ENCODE measurements at regions not wholly inside any gene's neighbourhood (a gene's known extent, or its start where the extent isn't known, plus 50 kb on each side); places are given as distances from the start of the nearest gene placed in this dataset.

GRCh38 chr2:172300851-172301250, 126.5 kb upstream of the ITGA6 start:
- Histone ChIP-seq H3K4me3 (replicated peaks in 1 of 4; ENCODE audit: control extremely low read depth in 1 of 4, insufficient read depth in 1 of 4, low read depth in 3 of 4, low read length in 4 of 4) (no peak overlapping the region), H4K20me1 (ENCODE audit: control insufficient read depth, extremely low read depth, insufficient read depth, low read length) (no peaks in the 10 kb centered on the region), H2AFZ (ENCODE audit: low read length) (no peak overlapping the region), H3K36me3 (ENCODE audit: control insufficient read depth, insufficient read depth, low read length) (no peaks in the 10 kb centered on the region), H3K9me3 (ENCODE audit: control insufficient read depth, insufficient read depth, low read depth, low read length) (no peaks in the 10 kb centered on the region), H3K27me3 (ENCODE audit: control insufficient read depth, insufficient read depth, low read length) (peaks cover 5% of the 10 kb centered on the region), H3K4me1 (ENCODE audit: control insufficient read depth, extremely low read depth, insufficient read depth, low read length) (no peaks in the 10 kb centered on the region), H3K9ac (ENCODE audit: insufficient read depth, low read length) (no peak overlapping the region), H3K27ac (ENCODE audit: insufficient read depth, low read length) (no peak overlapping the region), H3K79me2 (ENCODE audit: control insufficient read depth, insufficient read depth, low read length) (no peaks in the 10 kb centered on the region), H3K4me2 (ENCODE audit: extremely low read depth, insufficient read depth, low read length) (no peak overlapping the region)
- no peak for TF ChIP-seq CTCF (conservative IDR thresholded peaks at IDR 0.05 in 1 of 2, IDR thresholded peaks at IDR 0.05 in 1 of 2; ENCODE audit: low read depth in 1 of 2, low read length in 2 of 2)
- no peak for TF ChIP-seq EZH2 (IDR thresholded peaks at IDR 0.05; ENCODE audit: low read length, missing control alignments)
- no peak for DNase-seq (ENCODE audit: low read depth in 2 of 2)

GRCh38 chr2:172305066-172305465, 122.3 kb upstream of the ITGA6 start:
- DNase-seq (ENCODE audit: low read depth in 2 of 2), result no peak
- no peak overlapping the region for H3K9ac ChIP-seq (ENCODE audit: insufficient read depth, low read length)
- TF ChIP-seq CTCF (conservative IDR thresholded peaks at IDR 0.05 in 1 of 2, IDR thresholded peaks at IDR 0.05 in 1 of 2; ENCODE audit: low read depth in 1 of 2, low read length in 2 of 2), result no peak
- no peak for TF ChIP-seq EZH2 (IDR thresholded peaks at IDR 0.05; ENCODE audit: low read length, missing control alignments)

DNA sequence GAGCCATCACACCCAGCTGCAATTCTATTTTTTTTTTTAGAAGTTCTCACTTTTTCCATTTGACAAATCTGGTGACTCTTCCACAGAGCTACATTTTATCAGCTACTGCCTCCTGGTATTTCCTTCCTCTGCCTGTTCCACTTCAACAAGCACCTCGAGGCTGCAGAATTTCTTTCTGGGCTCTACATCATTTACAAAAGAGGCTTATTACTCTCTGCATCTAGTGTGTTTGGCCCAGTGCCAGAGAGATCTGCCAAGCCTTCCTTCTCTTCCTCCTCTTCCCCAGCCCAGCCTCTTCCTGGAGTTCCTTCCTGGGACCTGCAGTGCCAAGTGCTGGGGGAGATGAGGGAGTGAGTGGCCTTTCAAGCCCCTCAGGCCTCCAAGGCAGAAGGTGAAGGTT, 119.6 kb upstream of the ITGA6 start:
- Histone ChIP-seq H3K4me3 (replicated peaks in 1 of 4; ENCODE audit: control extremely low read depth in 1 of 4, insufficient read depth in 1 of 4, low read depth in 3 of 4, low read length in 4 of 4) (no peak overlapping the region), H3K4me2 (ENCODE audit: extremely low read depth, insufficient read depth, low read length) (no peak overlapping the region), H2AFZ (ENCODE audit: low read length) (no peak overlapping the region), H3K79me2 (ENCODE audit: control insufficient read depth, insufficient read depth, low read length) (no peaks in the 10 kb centered on the region), H3K9me3 (ENCODE audit: control insufficient read depth, insufficient read depth, low read depth, low read length) (no peaks in the 10 kb centered on the region), H3K4me1 (ENCODE audit: control insufficient read depth, extremely low read depth, insufficient read depth, low read length) (no peaks in the 10 kb centered on the region), H3K9ac (ENCODE audit: insufficient read depth, low read length) (no peak overlapping the region), H3K36me3 (ENCODE audit: control insufficient read depth, insufficient read depth, low read length) (no peaks in the 10 kb centered on the region), H3K27me3 (ENCODE audit: control insufficient read depth, insufficient read depth, low read length) (no peaks in the 10 kb centered on the region), H3K27ac (ENCODE audit: insufficient read depth, low read length) (no peak overlapping the region), H4K20me1 (ENCODE audit: control insufficient read depth, extremely low read depth, insufficient read depth, low read length) (no peaks in the 10 kb centered on the region)
- TF ChIP-seq CTCF (conservative IDR thresholded peaks at IDR 0.05 in 1 of 2, IDR thresholded peaks at IDR 0.05 in 1 of 2; ENCODE audit: low read depth in 1 of 2, low read length in 2 of 2) (no peak), EZH2 (IDR thresholded peaks at IDR 0.05; ENCODE audit: low read length, missing control alignments) (no peak)
- DNase-seq (ENCODE audit: low read depth in 2 of 2), result peak; percentile 8 to 38

More at GRCh38 chr2:172305066-172305465, 122.3 kb upstream of the ITGA6 start:
- no peaks in the 10 kb centered on the region for H4K20me1 ChIP-seq (ENCODE audit: control insufficient read depth, extremely low read depth, insufficient read depth, low read length)
- H2AFZ ChIP-seq (ENCODE audit: low read length), result no peak overlapping the region
- no peaks in the 10 kb centered on the region for H3K36me3 ChIP-seq (ENCODE audit: control insufficient read depth, insufficient read depth, low read length)
- no peaks in the 10 kb centered on the region for H3K4me1 ChIP-seq (ENCODE audit: control insufficient read depth, extremely low read depth, insufficient read depth, low read length)
- H3K27ac ChIP-seq (ENCODE audit: insufficient read depth, low read length), result no peak overlapping the region
- H3K4me3 ChIP-seq (replicated peaks in 1 of 4; ENCODE audit: control extremely low read depth in 1 of 4, insufficient read depth in 1 of 4, low read depth in 3 of 4, low read length in 4 of 4), result no peak overlapping the region
- no peak overlapping the region for H3K4me2 ChIP-seq (ENCODE audit: extremely low read depth, insufficient read depth, low read length)
- H3K79me2 ChIP-seq (ENCODE audit: control insufficient read depth, insufficient read depth, low read length), result no peaks in the 10 kb centered on the region
- H3K9me3 ChIP-seq (ENCODE audit: control insufficient read depth, insufficient read depth, low read depth, low read length), result no peaks in the 10 kb centered on the region
- H3K27me3 ChIP-seq (ENCODE audit: control insufficient read depth, insufficient read depth, low read length), result no peaks in the 10 kb centered on the region
